IMR-90 (cell line): ENCODE measurements at regions not wholly inside any gene's neighbourhood (a gene's known extent, or its start where the extent isn't known, plus 50 kb on each side); places are given as distances from the start of the nearest gene placed in this dataset.

Source experiments
- ATAC-seq: fragments of 200-7000 bp; cut with Tn5 transposase; 2 replicates; pipeline ENCODE4 v1.9.1; 2020; ENCODE audit warnings: low read depth, mild to moderate bottlenecking, moderate library complexity
- BruUV-seq: library from RNA; stranded (reverse); fragments of 400-500 nt; replicated peaks from 2 replicates; lab custom pipeline; 2021; lab: Mats Ljungman, UMichigan
- CTCF ChIA-PET: fragments of 300-600 bp; formaldehyde crosslinking; extraction: SDS; loops from one replicate; lab custom pipeline; 2021; ENCODE audit warnings: antibody characterized with exemption; lab: Yijun Ruan, JAX
- POLR2A ChIA-PET: fragments of 300-600 bp; sonication (Branson Sonifier 250); formaldehyde crosslinking; loops from one replicate; lab custom pipeline; 2022; ENCODE audit warnings: antibody characterized with exemption; ENCODE audit not compliant: unreplicated experiment; lab: Charles Lee
- DNase-seq: peaks from one replicate; pipeline ENCODE4 v3.0.0; 2013
- H2AFZ ChIP-seq: replicated peaks from 2 replicates; pipeline ENCODE3; 2013; ENCODE audit warnings: low read length, mild to moderate bottlenecking; ENCODE audit not compliant: poor library complexity
- H2AK5ac ChIP-seq: 2 replicates; pipeline ENCODE4 v1.6.1; 2013; ENCODE audit warnings: low read depth, low read length, inconsistent platforms
- H2AK9ac ChIP-seq: replicated peaks from 2 replicates; pipeline ENCODE3; 2013; ENCODE audit warnings: mild to moderate bottlenecking, low read depth, low read length, moderate library complexity; ENCODE audit not compliant: poor library complexity
- H2BK120ac ChIP-seq: 2 replicates; pipeline ENCODE4 v1.6.1; 2013; ENCODE audit warnings: low read depth, low read length, inconsistent platforms
- H2BK15ac ChIP-seq: 3 replicates; pipeline ENCODE4 v1.6.1; 2013; ENCODE audit warnings: low read depth, low read length, inconsistent platforms
- H2BK20ac ChIP-seq: 2 replicates; pipeline ENCODE4 v1.6.1; 2013; ENCODE audit warnings: low read depth, mild to moderate bottlenecking, inconsistent platforms, low read length, moderate library complexity
- H2BK5ac ChIP-seq: 2 replicates; pipeline ENCODE4 v1.6.1; 2013; ENCODE audit warnings: mild to moderate bottlenecking, low read depth, low read length, inconsistent platforms; ENCODE audit not compliant: poor library complexity, severe bottlenecking
- H3K14ac ChIP-seq: replicated peaks from 2 replicates; pipeline ENCODE4 v1.6.1; 2013; ENCODE audit warnings: low read depth, low read length, inconsistent platforms
- H3K18ac ChIP-seq: 2 replicates; pipeline ENCODE4 v1.6.1; 2013; ENCODE audit warnings: low read depth, low read length, control low read depth
- H3K23ac ChIP-seq: 2 replicates; pipeline ENCODE4 v1.6.1; 2013; ENCODE audit warnings: low read depth, low read length, inconsistent platforms
- H3K27ac ChIP-seq: 2 replicates; pipeline ENCODE4 v1.5.1; 2013; ENCODE audit warnings: mild to moderate bottlenecking, control low read depth, low read length; ENCODE audit not compliant: insufficient read depth
- H3K27me3 ChIP-seq: 2 replicates; pipeline ENCODE4 v1.6.1; 2013; ENCODE audit warnings: low read length; ENCODE audit not compliant: control insufficient read depth, insufficient read depth
- H3K36me3 ChIP-seq: 2 replicates; pipeline ENCODE4 v1.6.1; 2013; ENCODE audit warnings: low read length, mixed read lengths; ENCODE audit not compliant: control insufficient read depth, insufficient read depth
- H3K4ac ChIP-seq: 2 replicates; pipeline ENCODE4 v1.6.1; 2013; ENCODE audit warnings: low read depth, low read length, inconsistent platforms
- H3K4me1 ChIP-seq: 2 replicates; pipeline ENCODE4 v1.6.1; 2013; ENCODE audit warnings: low read length, mixed read lengths; ENCODE audit not compliant: control insufficient read depth, insufficient read depth
- H3K4me2 ChIP-seq: 2 replicates; pipeline ENCODE4 v1.6.1; 2013; ENCODE audit warnings: low read depth, mild to moderate bottlenecking, control low read depth, low read length, moderate library complexity
- H3K4me3 ChIP-seq: 2 replicates; pipeline ENCODE4 v1.5.1; 2013; ENCODE audit warnings: low read depth, mild to moderate bottlenecking, control low read depth, low read length, moderate library complexity; ENCODE audit not compliant: insufficient read depth
- H3K56ac ChIP-seq: 2 replicates; pipeline ENCODE4 v1.6.1; 2013; ENCODE audit warnings: low read length, inconsistent platforms; ENCODE audit not compliant: insufficient read depth; ENCODE audit errors: extremely low read depth
- H3K79me1 ChIP-seq, 2 experiments: 2 replicates each; pipeline ENCODE4 v1.6.1; 2013; ENCODE audit warnings: low read length in 2 of 2, inconsistent platforms in 1 of 2, low read depth in 1 of 2
- H3K9ac ChIP-seq: 2 replicates; pipeline ENCODE4 v1.6.1; 2013; ENCODE audit warnings: low read depth, low read length, control low read depth
- H3K9me1 ChIP-seq: 2 replicates; pipeline ENCODE4 v1.6.1; 2013; ENCODE audit warnings: low read length, inconsistent platforms; ENCODE audit not compliant: insufficient read depth
- H3K9me3 ChIP-seq: 2 replicates; pipeline ENCODE4 v1.6.1; 2013; ENCODE audit warnings: low read length; ENCODE audit not compliant: control insufficient read depth, insufficient read depth
- H4K20me1 ChIP-seq: 2 replicates; pipeline ENCODE4 v1.6.1; 2013; ENCODE audit warnings: low read length, inconsistent platforms; ENCODE audit not compliant: insufficient read depth
- H4K5ac ChIP-seq: 2 replicates; pipeline ENCODE4 v1.6.1; 2013; ENCODE audit warnings: mild to moderate bottlenecking, low read depth, low read length, control low read depth
- H4K8ac ChIP-seq, 2 experiments: 2 replicates each; pipeline ENCODE4 v1.6.1; 2013; ENCODE audit warnings: low read depth in 2 of 2, low read length in 2 of 2, control low read depth in 1 of 2, inconsistent platforms in 1 of 2
- H4K91ac ChIP-seq: 2 replicates; pipeline ENCODE4 v1.6.1; 2013; ENCODE audit warnings: low read depth, low read length, inconsistent platforms; ENCODE audit not compliant: insufficient read depth
- USF2 ChIP-seq: fragments of 150-350 bp; IDR thresholded peaks from 2 replicates; pipeline ENCODE4 v1.6.1; 2017; ENCODE audit warnings: mild to moderate bottlenecking, antibody characterized with exemption, low read length, low read depth
- WGBS, 2 experiments: methylation state at CpG; one replicate each; pipeline versions ENCODE4 v1.1.5 to v1.1.7; 2013; ENCODE audit warnings: missing lambda C conversion rate in 2 of 2; ENCODE audit not compliant: insufficient read length in 1 of 2; ENCODE audit errors: extremely low coverage in 2 of 2; 5-methylcytosine and 5-hydroxymethylcytosine counted together
- dilution Hi-C: fragments of 300-500 bp; cut with HindIII; formaldehyde crosslinking; loops from one replicate; pipeline ENCODE4 v1.14.3; 2018; ENCODE audit warnings: low sequenced_read_pairs; ENCODE audit not compliant: unreplicated experiment
- in situ Hi-C: fragments of 300-500 bp; cut with MboI; formaldehyde crosslinking; loops from 3 replicates; pipeline ENCODE4 v1.14.3; 2019; ENCODE audit warnings: low sequenced_read_pairs, inconsistent platforms, mixed read lengths
- intact Hi-C: fragments of 100-400 bp; cut with micrococcal nuclease; formaldehyde crosslinking; loops from 2 replicates; pipeline ENCODE4 v1.10.0; 2022

GRCh38 chr3:89679686-89680085 lies 572.3 kb downstream of the EPHA3 start:
- Histone ChIP-seq H3K18ac (no peak overlapping the region), H2BK120ac (no peak overlapping the region), H3K4me1 (no peaks in the 10 kb centered on the region), H3K9me1 (no peaks in the 10 kb centered on the region), H3K4ac (no peak overlapping the region), H2AFZ (no peak overlapping the region), H2BK15ac (no peak overlapping the region), H2AK5ac (no peak overlapping the region), H3K27ac (no peak overlapping the region), H3K9me3 (no peaks in the 10 kb centered on the region), H3K9ac (no peak overlapping the region), H4K91ac (no peak overlapping the region), H3K14ac (no peak overlapping the region), H2AK9ac (no peak overlapping the region), H3K4me2 (no peak overlapping the region), H3K23ac (no peak overlapping the region), H3K36me3 (no peaks in the 10 kb centered on the region), H4K5ac (no peak overlapping the region), H3K27me3 (no peaks in the 10 kb centered on the region), H4K20me1 (no peaks in the 10 kb centered on the region), H3K4me3 (no peak overlapping the region), H2BK20ac (no peak overlapping the region), H3K79me1 (no peaks in the 10 kb centered on the region), H2BK5ac (no peak overlapping the region), H4K8ac (no peak overlapping the region), H3K56ac (no peak overlapping the region)
- ChIA-PET POLR2A (no interaction called here), CTCF (no interaction called here)
- dilution Hi-C loops (no loop called here), in situ Hi-C loops (no loop called here), intact Hi-C loops (no loop called here)
- no peak for TF ChIP-seq USF2
- DNase-seq (no peak), ATAC-seq (no peak)
- no TSS peak for BruUV-seq
- no CpG with 5 or more reads among the region's 3 CpGs for whole genome bisulfite sequencing, 2 experiments
